ENCODE measurements at regions not wholly inside any gene's neighbourhood (a gene's known extent, or its start where the extent isn't known, plus 50 kb on each side); places are given as distances from the start of the nearest gene placed in this dataset.

DNA sequence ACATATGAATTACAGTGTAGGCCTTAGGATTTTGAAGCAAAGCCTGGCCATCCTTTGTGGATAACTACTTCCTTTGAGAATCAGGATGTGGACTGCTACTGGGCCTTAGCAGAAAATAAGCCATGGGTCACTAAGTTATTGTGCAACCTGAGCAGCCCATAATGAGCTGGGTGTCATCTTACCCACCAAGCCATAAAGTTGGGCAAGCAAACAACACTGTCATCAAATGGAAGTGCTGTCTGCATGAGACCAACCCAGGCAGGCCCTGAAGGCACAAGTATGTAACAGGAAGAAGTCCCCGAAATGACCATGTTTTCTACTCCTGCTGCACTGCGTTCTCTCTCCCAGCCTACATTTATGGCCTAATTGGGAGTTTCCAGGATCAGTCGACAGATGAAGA, 205.6 kb upstream of the GGTLC1 start:
- no peaks in the 10 kb centered on the region for H3K27me3 ChIP-seq
- TF ChIP-seq EZH2phosphoT487 (IDR thresholded peaks at IDR 0.05; ENCODE audit: low read depth, severe bottlenecking, unreplicated experiment), result no peak
- TF ChIP-seq, protein P1, sequence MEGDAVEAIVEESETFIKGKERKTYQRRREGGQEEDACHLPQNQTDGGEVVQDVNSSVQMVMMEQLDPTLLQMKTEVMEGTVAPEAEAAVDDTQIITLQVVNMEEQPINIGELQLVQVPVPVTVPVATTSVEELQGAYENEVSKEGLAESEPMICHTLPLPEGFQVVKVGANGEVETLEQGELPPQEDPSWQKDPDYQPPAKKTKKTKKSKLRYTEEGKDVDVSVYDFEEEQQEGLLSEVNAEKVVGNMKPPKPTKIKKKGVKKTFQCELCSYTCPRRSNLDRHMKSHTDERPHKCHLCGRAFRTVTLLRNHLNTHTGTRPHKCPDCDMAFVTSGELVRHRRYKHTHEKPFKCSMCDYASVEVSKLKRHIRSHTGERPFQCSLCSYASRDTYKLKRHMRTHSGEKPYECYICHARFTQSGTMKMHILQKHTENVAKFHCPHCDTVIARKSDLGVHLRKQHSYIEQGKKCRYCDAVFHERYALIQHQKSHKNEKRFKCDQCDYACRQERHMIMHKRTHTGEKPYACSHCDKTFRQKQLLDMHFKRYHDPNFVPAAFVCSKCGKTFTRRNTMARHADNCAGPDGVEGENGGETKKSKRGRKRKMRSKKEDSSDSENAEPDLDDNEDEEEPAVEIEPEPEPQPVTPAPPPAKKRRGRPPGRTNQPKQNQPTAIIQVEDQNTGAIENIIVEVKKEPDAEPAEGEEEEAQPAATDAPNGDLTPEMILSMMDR (IDR thresholded peaks at IDR 0.05; ENCODE audit: poor library complexity), result no peak
- TF ChIP-seq EZH2 (IDR thresholded peaks at IDR 0.05; ENCODE audit: borderline replicate concordance), result no peak
- H3K9me3 ChIP-seq (ENCODE audit: low read depth), result no peaks in the 10 kb centered on the region
- H2AFZ ChIP-seq, result no peak overlapping the region
- no peaks in the 10 kb centered on the region for H3K9me2 ChIP-seq (replicated peaks; ENCODE audit: insufficient read depth)
- H3K27ac ChIP-seq, result peak overlapping the region; percentile 71
- H3K4me1 ChIP-seq (ENCODE audit: insufficient read depth), result no peaks in the 10 kb centered on the region
- H4K20me1 ChIP-seq (ENCODE audit: insufficient read depth, poor library complexity, severe bottlenecking), result no peaks in the 10 kb centered on the region
- H3K36me3 ChIP-seq (replicated peaks; ENCODE audit: insufficient read depth, low read depth), result no peaks in the 10 kb centered on the region
- H3K4me2 ChIP-seq, result no peak overlapping the region
- 66% methylated on average over 3 of the region's 3 CpGs for WGBS (ENCODE audit: low lambda C conversion rate, missing lambda C conversion rate)
- DNase-seq (ENCODE audit: low spot score), result peak; percentile 47
- H3K79me2 ChIP-seq, result no peaks in the 10 kb centered on the region
- H3K4me3 ChIP-seq, result no peak overlapping the region

DNA sequence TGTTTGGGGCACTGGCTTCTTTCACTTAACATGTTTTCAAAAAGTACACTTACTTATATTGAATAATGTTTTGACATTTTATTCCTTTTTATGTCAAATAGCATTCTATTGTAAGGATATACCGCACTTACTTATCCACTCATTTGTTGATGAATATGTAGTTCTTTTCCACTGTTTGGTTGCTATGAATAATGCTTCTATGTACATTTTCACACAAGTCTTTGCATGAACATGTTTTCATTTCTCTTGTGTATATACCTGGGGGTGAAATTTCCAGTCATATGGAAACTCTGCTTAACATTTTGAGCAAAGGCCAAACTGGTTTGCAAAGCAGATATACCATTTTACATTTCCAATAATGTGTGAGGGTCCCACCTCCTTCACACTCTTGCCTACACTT, 202.3 kb upstream of the GGTLC1 start:
- Histone ChIP-seq H3K27me3 (no peaks in the 10 kb centered on the region), H3K4me2 (no peak overlapping the region), H3K9me3 (ENCODE audit: low read depth) (no peaks in the 10 kb centered on the region), H3K27ac (no peak overlapping the region), H2AFZ (no peak overlapping the region), H3K79me2 (no peaks in the 10 kb centered on the region), H3K36me3 (replicated peaks; ENCODE audit: insufficient read depth, low read depth) (no peaks in the 10 kb centered on the region), H4K20me1 (ENCODE audit: insufficient read depth, poor library complexity, severe bottlenecking) (no peaks in the 10 kb centered on the region), H3K4me1 (ENCODE audit: insufficient read depth) (no peaks in the 10 kb centered on the region), H3K4me3 (no peak overlapping the region), H3K9me2 (replicated peaks; ENCODE audit: insufficient read depth) (no peaks in the 10 kb centered on the region)
- DNase-seq (ENCODE audit: low spot score), result no peak
- TF ChIP-seq, protein P1 (IDR thresholded peaks at IDR 0.05; ENCODE audit: poor library complexity), result no peak
- TF ChIP-seq EZH2phosphoT487 (IDR thresholded peaks at IDR 0.05; ENCODE audit: low read depth, severe bottlenecking, unreplicated experiment), result no peak
- TF ChIP-seq EZH2 (IDR thresholded peaks at IDR 0.05; ENCODE audit: borderline replicate concordance), result no peak
- 100% methylated on average over 1 of the region's 1 CpG for WGBS (ENCODE audit: low lambda C conversion rate, missing lambda C conversion rate)

DNA sequence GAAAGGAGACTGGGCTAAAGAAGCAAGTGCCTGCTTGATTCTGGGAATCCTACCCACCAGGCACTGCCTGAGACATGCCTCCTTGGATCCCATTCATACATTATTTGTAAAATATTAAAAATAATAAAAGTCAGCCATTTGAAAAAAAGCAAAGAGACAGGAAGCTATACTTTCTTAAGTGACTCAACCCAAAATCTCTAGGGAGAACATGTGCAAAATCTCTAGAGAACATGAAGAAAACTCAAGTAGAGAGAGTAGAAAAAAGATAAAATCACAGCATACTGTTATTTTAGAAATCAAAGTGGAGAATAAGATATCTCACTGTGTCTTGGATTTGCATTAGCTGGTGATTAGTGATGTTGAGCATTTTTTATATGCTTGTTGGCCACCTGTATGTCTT, 197.2 kb upstream of the GGTLC1 start:
- Histone ChIP-seq H3K27ac (no peak overlapping the region), H3K9me3 (ENCODE audit: low read depth) (no peaks in the 10 kb centered on the region), H4K20me1 (ENCODE audit: insufficient read depth, poor library complexity, severe bottlenecking) (no peaks in the 10 kb centered on the region), H3K4me1 (ENCODE audit: insufficient read depth) (no peaks in the 10 kb centered on the region), H2AFZ (no peak overlapping the region), H3K4me3 (no peak overlapping the region), H3K9me2 (replicated peaks; ENCODE audit: insufficient read depth) (no peaks in the 10 kb centered on the region), H3K27me3 (no peaks in the 10 kb centered on the region), H3K79me2 (no peaks in the 10 kb centered on the region), H3K4me2 (no peak overlapping the region), H3K36me3 (replicated peaks; ENCODE audit: insufficient read depth, low read depth) (no peaks in the 10 kb centered on the region)
- no peak for DNase-seq (ENCODE audit: low spot score)
- TF ChIP-seq EZH2 (IDR thresholded peaks at IDR 0.05; ENCODE audit: borderline replicate concordance) (no peak), EZH2phosphoT487 (IDR thresholded peaks at IDR 0.05; ENCODE audit: low read depth, severe bottlenecking, unreplicated experiment) (no peak)
- TF ChIP-seq, protein P1 (IDR thresholded peaks at IDR 0.05; ENCODE audit: poor library complexity), result no peak

DNA sequence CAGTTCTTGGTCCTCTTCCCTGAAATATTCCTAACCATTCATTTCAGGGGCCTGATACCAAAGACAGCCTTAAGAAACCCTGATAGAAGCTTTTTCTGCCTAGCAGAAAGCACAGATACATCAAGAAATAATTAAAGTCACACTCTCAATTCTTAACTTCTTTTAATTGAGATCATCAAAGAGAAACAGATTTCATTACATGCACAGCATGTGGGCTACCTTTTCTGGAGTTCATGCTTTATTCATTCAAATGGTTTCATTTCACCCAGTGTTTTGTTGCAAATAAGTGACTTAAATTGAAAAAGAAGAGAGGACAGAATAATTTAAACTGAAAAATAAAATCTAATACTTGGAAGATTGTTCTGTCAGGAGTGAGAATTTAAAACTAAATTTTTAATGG, 192.6 kb upstream of the GGTLC1 start:
- H2AFZ ChIP-seq, result no peak overlapping the region
- H3K4me1 ChIP-seq (ENCODE audit: insufficient read depth), result no peaks in the 10 kb centered on the region
- H3K36me3 ChIP-seq (replicated peaks; ENCODE audit: insufficient read depth, low read depth), result no peaks in the 10 kb centered on the region
- no peak overlapping the region for H3K27ac ChIP-seq
- H3K9me3 ChIP-seq (ENCODE audit: low read depth), result no peaks in the 10 kb centered on the region
- H3K79me2 ChIP-seq, result no peaks in the 10 kb centered on the region
- no peaks in the 10 kb centered on the region for H3K27me3 ChIP-seq
- H4K20me1 ChIP-seq (ENCODE audit: insufficient read depth, poor library complexity, severe bottlenecking), result no peaks in the 10 kb centered on the region
- no peak overlapping the region for H3K4me3 ChIP-seq
- H3K4me2 ChIP-seq, result no peak overlapping the region
- H3K9me2 ChIP-seq (replicated peaks; ENCODE audit: insufficient read depth), result no peaks in the 10 kb centered on the region
- TF ChIP-seq EZH2 (IDR thresholded peaks at IDR 0.05; ENCODE audit: borderline replicate concordance) (no peak), EZH2phosphoT487 (IDR thresholded peaks at IDR 0.05; ENCODE audit: low read depth, severe bottlenecking, unreplicated experiment) (no peak)
- TF ChIP-seq, protein P1 (IDR thresholded peaks at IDR 0.05; ENCODE audit: poor library complexity), result no peak
- no peak for DNase-seq (ENCODE audit: low spot score)

Data from hepatocyte (in vitro differentiated cells).